CD4-positive, alpha-beta T cell (primary cell): ENCODE measurements at regions not wholly inside any gene's neighbourhood (a gene's known extent, or its start where the extent isn't known, plus 50 kb on each side); places are given as distances from the start of the nearest gene placed in this dataset.

Experiments used
- ATAC-seq: fragments of 200-7000 bp; cut with Tn5 transposase; one replicate; pipeline ENCODE4 v1.10.0; 2022; ENCODE audit warnings: mild to moderate bottlenecking; ENCODE audit not compliant: poor library complexity
- CTCF ChIA-PET: fragments of 350-600 bp; sonication (Branson Sonifier 250); formaldehyde crosslinking; loops from one replicate; lab custom pipeline; 2021; ENCODE audit warnings: antibody characterized with exemption, inconsistent platforms; lab: Charles Lee
- POLR2A ChIA-PET: fragments of 350-600 bp; sonication (Branson Sonifier 250); formaldehyde crosslinking; loops from one replicate; lab custom pipeline; 2021; ENCODE audit warnings: antibody characterized with exemption, inconsistent platforms; lab: Charles Lee
- DNase-seq, 14 experiments: peaks; one replicate each; pipeline ENCODE4 v3.0.0-alpha.2; 2013 to 2020; ENCODE audit warnings: mixed read lengths in 2 of 14
- H3K27ac ChIP-seq, 2 donors: one replicate each; pipeline versions ENCODE4 v1.5.1 to v1.7.0; 2013; ENCODE audit warnings: low read length in 2 of 2, low read depth in 1 of 2, mild to moderate bottlenecking in 1 of 2
- H3K27me3 ChIP-seq, 2 experiments: 1 replicate in 1 of 2; 2 replicates in 1 of 2; pipeline versions ENCODE4 v1.6.1 to v1.7.0; 2013; ENCODE audit warnings: low read length in 2 of 2, control low read depth in 1 of 2, mild to moderate bottlenecking in 1 of 2, moderate library complexity in 1 of 2; ENCODE audit not compliant: insufficient read depth in 2 of 2, control insufficient read depth in 1 of 2
- H3K36me3 ChIP-seq: one replicate; pipeline ENCODE4 v1.6.1; 2013; ENCODE audit warnings: low read length, control low read depth; ENCODE audit not compliant: insufficient read depth
- H3K4me1 ChIP-seq: one replicate; pipeline ENCODE4 v1.6.1; 2013; ENCODE audit warnings: low read length, control low read depth; ENCODE audit not compliant: insufficient read depth
- H3K4me3 ChIP-seq: one replicate; pipeline ENCODE4 v1.5.1; 2013; ENCODE audit warnings: mild to moderate bottlenecking, low read length, moderate library complexity
- H3K9me3 ChIP-seq, 2 experiments: 1 replicate in 1 of 2; 2 replicates in 1 of 2; pipeline versions ENCODE4 v1.6.1 to v1.7.0; 2013; ENCODE audit warnings: low read length in 2 of 2, mild to moderate bottlenecking in 2 of 2, control low read depth in 1 of 2, moderate library complexity in 1 of 2; ENCODE audit not compliant: control insufficient read depth in 1 of 2, insufficient read depth in 1 of 2
- H3K27ac Mint-ChIP-seq: one replicate; pipeline ENCODE4 v1.8.0; 2020; ENCODE audit warnings: mixed read lengths
- H3K27me3 Mint-ChIP-seq: one replicate; pipeline ENCODE4 v1.8.0; 2021; ENCODE audit warnings: mixed read lengths
- H3K36me3 Mint-ChIP-seq: one replicate; pipeline ENCODE4 v1.8.0; 2021; ENCODE audit warnings: low read depth, mixed read lengths
- H3K4me1 Mint-ChIP-seq: one replicate; pipeline ENCODE4 v1.8.0; 2021; ENCODE audit warnings: low read depth, mixed read lengths
- H3K4me3 Mint-ChIP-seq: one replicate; pipeline ENCODE4 v1.8.0; 2020; ENCODE audit warnings: mild to moderate bottlenecking, mixed read lengths
- H3K9me3 Mint-ChIP-seq: one replicate; pipeline ENCODE4 v1.8.0; 2020; ENCODE audit warnings: mixed read lengths
- intact Hi-C, 2 experiments: fragments of 100-400 bp; cut with DNase I in 1 of 2; cut with micrococcal nuclease in 1 of 2; formaldehyde crosslinking; loops; one replicate each; pipeline versions ENCODE4 v1.15.1 to v1.9.0; 2023 to 2025; cut with DNase I, micrococcal nuclease
- TF ChIP-seq, protein P1 (sequence below): fragments of 200-600 bp; IDR thresholded peaks from one replicate; pipeline ENCODE4 v1.8.0; 2022; ENCODE audit warnings: antibody characterized with exemption, mild to moderate bottlenecking

DNA sequence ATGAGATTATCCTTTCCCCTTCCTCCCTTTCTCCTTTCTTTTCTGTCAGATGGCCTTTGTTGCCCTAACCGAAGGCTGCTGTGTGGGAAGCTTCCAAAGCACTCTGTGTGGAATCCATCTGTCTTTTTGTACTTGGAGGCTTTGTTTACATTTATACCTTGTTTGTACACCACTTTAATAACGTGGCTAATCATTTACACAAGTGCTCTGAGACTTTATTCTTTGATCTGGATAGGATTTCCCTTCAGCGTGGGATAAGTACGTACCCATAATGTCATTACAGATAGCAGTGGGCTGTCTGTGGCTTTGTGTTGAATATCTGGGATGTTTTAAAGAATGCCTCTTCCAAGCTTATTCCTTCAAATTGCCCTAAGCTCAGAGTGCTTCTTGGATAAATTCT is 684.7 kb upstream of the SLITRK5 start:
- ATAC-seq (no peak), DNase-seq (no peak)
- no peaks in the 10 kb centered on the region for H3K36me3 Mint-ChIP-seq
- Histone ChIP-seq H3K9me3 (no peaks in the 10 kb centered on the region), H3K27ac (no peak overlapping the region), H3K4me1 (no peaks in the 10 kb centered on the region), H3K36me3 (no peaks in the 10 kb centered on the region), H3K27me3 (no peaks in the 10 kb centered on the region), H3K4me3 (no peak overlapping the region)
- no peak overlapping the region for H3K27ac Mint-ChIP-seq
- H3K4me3 Mint-ChIP-seq = no peak overlapping the region
- no peaks in the 10 kb centered on the region for H3K9me3 Mint-ChIP-seq
- H3K27me3 Mint-ChIP-seq = no peaks in the 10 kb centered on the region
- ChIA-PET CTCF (no interaction called here), POLR2A (no interaction called here)
- TF ChIP-seq, protein P1, sequence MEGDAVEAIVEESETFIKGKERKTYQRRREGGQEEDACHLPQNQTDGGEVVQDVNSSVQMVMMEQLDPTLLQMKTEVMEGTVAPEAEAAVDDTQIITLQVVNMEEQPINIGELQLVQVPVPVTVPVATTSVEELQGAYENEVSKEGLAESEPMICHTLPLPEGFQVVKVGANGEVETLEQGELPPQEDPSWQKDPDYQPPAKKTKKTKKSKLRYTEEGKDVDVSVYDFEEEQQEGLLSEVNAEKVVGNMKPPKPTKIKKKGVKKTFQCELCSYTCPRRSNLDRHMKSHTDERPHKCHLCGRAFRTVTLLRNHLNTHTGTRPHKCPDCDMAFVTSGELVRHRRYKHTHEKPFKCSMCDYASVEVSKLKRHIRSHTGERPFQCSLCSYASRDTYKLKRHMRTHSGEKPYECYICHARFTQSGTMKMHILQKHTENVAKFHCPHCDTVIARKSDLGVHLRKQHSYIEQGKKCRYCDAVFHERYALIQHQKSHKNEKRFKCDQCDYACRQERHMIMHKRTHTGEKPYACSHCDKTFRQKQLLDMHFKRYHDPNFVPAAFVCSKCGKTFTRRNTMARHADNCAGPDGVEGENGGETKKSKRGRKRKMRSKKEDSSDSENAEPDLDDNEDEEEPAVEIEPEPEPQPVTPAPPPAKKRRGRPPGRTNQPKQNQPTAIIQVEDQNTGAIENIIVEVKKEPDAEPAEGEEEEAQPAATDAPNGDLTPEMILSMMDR = no peak
- H3K4me1 Mint-ChIP-seq = no peaks in the 10 kb centered on the region
- intact Hi-C loops = no loop called here

GRCh38 chr13:86992251-86992650 is 678.9 kb upstream of the SLITRK5 start:
- POLR2A ChIA-PET = no interaction called here
- H3K4me3 Mint-ChIP-seq = no peak overlapping the region
- intact Hi-C loops = no loop called here
- no peak overlapping the region for H3K27ac Mint-ChIP-seq
- Histone ChIP-seq H3K4me3 (no peak overlapping the region), H3K27ac (no peak overlapping the region), H3K36me3 (no peaks in the 10 kb centered on the region), H3K27me3 (no peaks in the 10 kb centered on the region), H3K9me3 (peaks cover 0 to 10% of the 10 kb centered on the region in 2 experiments), H3K4me1 (no peaks in the 10 kb centered on the region)
- no peaks in the 10 kb centered on the region for H3K36me3 Mint-ChIP-seq
- TF ChIP-seq, protein P1 = no peak
- no peaks in the 10 kb centered on the region for H3K27me3 Mint-ChIP-seq
- DNase-seq (no peak), ATAC-seq (no peak)
- CTCF ChIA-PET = no interaction called here
- no peaks in the 10 kb centered on the region for H3K4me1 Mint-ChIP-seq
- peaks cover 3% of the 10 kb centered on the region for H3K9me3 Mint-ChIP-seq

- no peak for ATAC-seq
Observed at GRCh38 chr13:87003265-87003664, 667.9 kb upstream of the SLITRK5 start.

More at GRCh38 chr13:87003265-87003664, 667.9 kb upstream of the SLITRK5 start:
- Histone ChIP-seq H3K4me1 (no peaks in the 10 kb centered on the region), H3K9me3 (peaks cover 0 to 8% of the 10 kb centered on the region in 2 experiments), H3K27ac (no peak overlapping the region), H3K36me3 (no peaks in the 10 kb centered on the region), H3K4me3 (no peak overlapping the region), H3K27me3 (no peaks in the 10 kb centered on the region)
- ChIA-PET POLR2A (no interaction called here), CTCF (no interaction called here)
- TF ChIP-seq, protein P1 = no peak
- Mint-ChIP-seq H3K27ac (no peak overlapping the region), H3K36me3 (no peaks in the 10 kb centered on the region), H3K4me3 (no peak overlapping the region), H3K27me3 (no peaks in the 10 kb centered on the region), H3K4me1 (no peaks in the 10 kb centered on the region), H3K9me3 (peaks cover 5% of the 10 kb centered on the region)
- no peak for DNase-seq
- intact Hi-C loops = no loop called here
